Stimulated activated CD4-positive, alpha-beta T cell treated with anti-CD3 and anti-CD28 coated beads, TNF-alpha, amount 100 ng/mL, for 4 hours (primary cell): ENCODE measurements at regions not wholly inside any gene's neighbourhood (a gene's known extent, or its start where the extent isn't known, plus 50 kb on each side); places are given as distances from the start of the nearest gene placed in this dataset.

Experiments
- DNase-seq, 3 experiments: peaks; one replicate each; pipeline ENCODE4 v3.0.0-alpha.2; 2020; ENCODE audit warnings: low read depth in 3 of 3

DNA sequence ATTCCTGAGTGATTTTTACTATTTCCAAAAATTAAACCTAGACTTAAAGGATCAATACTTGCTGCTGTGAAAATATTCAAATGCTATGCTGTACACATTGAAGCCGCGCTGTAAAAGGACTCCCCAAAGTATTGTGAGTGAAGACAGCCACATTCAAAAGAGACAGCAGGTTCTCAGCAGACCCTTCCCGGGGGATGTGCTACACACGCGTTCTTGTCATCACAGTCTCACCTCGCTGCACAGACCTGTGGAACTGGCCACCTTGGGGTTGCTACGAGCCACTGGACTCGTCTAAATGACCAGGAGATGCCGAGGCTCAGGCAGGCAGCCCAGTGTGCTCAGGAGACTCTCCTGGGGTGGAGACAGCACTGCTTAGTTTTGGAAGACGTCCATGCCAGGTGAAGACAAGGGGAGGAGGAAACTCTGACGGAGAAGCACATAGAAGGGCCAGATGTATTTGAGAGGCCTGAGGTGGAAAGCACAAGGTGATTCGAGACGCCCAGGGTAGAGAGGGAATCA is 367.7 kb upstream of the SHH start:
- DNase-seq = no peak

GRCh38 chr7:156178857-156179256 is 366.6 kb upstream of the SHH start:
- DNase-seq = no peak

DNA sequence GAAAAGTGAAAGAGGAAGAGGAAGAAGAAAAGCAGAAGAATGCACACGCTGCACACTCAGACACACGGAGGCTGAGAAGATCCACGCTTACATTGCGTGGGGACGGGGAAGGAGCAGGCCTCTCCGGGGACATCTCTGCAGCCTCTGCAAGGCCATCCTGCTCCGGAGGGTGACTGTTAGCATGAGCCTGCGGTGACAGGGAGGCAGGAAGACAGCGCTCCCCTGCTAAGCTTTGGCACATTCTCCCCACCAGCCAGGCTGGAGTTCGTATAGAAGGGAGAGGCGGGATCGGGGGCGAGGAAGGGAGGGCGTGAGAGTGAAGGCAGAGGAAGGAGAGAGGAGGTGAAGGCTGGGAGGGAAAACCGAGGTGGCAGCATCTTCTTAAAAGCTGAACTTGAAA is 366.0 kb upstream of the SHH start:
- DNase-seq = no peak

GRCh38 chr7:156177422-156178055 is 365.3 kb upstream of the SHH start:
- no peak for DNase-seq

DNA sequence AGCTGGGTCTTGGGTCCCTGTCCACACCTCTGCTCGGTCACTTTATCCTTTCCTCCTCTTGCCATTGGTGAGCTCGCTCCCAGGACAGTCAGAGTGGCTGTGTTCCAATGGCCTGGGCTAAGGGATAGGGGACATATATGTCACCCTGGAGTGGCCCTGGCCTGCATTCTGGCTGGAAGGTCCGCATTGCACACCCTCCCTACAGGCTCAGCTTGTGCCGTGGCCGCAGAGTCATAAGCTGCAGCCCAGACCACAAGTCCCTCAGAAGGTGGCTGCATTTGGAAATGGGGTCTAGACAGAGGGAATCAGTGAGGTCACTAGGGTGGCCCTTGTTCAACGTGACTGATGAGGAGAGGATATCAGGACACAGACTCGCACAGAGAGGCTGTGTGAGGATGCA is 363.8 kb upstream of the SHH start:
- DNase-seq = no peak

DNA sequence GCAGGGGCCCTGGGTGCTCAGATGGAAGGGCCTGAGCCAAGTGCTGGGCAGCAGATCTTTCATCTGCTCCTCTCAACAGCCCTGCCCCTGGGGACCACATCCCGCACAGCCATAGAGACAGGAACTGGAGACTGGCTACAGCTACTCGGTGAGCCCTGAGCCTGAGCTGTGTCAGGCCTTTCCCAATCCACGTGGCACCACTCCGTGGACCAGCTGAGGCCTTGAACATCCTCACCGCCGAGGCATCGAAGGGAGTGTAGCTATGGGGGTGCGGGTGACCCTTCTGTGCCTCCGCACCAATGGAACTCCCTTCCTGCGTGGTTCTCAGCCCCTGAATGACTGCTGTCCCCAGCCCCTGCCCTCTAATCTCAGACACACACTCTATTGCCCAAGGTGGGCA is 362.7 kb upstream of the SHH start:
- no peak for DNase-seq

DNA sequence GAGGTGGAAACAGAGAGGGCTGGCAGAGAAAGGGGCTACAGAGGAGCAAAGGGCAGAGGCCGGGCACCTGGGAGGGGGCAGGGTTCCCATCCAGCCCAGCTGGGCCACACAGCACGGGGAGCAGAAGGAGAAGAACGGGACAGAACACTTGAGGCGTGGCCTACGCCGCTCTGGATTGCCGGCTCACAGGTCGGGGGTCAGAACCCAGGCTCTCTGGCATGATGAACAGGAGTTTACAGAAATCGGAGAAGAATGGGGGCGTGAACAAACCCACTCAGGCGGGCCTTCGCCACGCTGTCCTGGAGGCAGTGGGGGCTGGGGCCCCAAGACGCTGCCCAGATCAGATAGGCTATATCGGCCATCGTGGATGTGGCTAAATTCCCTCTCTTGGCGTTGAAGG is 362.2 kb upstream of the SHH start:
- no peak for DNase-seq

DNA sequence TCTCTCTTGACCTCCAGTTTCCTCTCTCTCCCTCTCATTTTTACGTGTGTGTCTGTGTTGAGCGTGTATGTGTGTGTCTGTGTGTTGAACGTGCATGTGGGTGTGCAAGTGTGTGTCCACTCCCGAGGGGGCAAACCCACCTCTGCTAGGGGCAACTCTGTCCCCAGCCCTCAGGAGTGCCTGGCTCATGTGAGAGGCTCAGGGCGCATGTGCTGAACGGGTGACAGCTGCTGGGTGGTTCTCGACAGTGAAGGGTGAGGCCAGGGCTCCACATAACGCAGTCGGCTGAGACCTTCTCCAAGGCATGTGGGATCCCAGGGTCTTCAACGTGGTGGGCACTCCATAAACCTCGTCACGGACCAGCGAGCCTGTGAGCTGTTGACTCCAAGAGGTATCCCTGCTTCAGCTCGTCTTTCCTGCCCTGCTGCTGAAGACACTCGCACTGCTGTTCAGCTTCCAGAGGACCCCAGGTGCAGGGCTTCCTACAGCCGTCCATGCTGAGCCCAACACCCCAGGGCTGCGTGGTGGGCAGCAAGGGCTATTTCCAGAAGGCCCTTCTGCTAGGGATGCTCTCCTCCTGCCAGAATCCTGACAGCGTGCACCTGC is 361.6 kb upstream of the SHH start:
- no peak for DNase-seq

- DNase-seq = no peak
Measured at GRCh38 chr7:156173346-156173745, 361.1 kb upstream of the SHH start.

DNA sequence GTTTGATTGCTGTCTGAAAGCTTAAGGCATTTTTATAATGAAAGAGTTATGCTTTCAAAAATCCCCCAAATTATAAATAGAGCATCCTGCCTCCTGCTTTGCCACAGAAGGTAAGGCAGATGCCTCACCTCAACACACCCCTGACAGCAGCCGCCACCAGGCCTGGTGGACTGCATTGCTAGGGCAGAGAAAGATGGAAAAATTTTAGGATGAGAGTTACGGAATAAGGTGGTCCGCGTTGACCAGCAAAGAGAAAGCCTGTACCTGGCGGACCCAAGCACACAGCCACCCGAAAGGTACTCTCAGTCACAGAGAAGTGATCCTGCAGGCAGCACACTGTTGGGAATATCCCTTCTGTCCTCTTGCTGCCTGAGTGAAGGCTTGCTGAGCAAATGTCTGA is 360.4 kb upstream of the SHH start:
- no peak for DNase-seq

DNA sequence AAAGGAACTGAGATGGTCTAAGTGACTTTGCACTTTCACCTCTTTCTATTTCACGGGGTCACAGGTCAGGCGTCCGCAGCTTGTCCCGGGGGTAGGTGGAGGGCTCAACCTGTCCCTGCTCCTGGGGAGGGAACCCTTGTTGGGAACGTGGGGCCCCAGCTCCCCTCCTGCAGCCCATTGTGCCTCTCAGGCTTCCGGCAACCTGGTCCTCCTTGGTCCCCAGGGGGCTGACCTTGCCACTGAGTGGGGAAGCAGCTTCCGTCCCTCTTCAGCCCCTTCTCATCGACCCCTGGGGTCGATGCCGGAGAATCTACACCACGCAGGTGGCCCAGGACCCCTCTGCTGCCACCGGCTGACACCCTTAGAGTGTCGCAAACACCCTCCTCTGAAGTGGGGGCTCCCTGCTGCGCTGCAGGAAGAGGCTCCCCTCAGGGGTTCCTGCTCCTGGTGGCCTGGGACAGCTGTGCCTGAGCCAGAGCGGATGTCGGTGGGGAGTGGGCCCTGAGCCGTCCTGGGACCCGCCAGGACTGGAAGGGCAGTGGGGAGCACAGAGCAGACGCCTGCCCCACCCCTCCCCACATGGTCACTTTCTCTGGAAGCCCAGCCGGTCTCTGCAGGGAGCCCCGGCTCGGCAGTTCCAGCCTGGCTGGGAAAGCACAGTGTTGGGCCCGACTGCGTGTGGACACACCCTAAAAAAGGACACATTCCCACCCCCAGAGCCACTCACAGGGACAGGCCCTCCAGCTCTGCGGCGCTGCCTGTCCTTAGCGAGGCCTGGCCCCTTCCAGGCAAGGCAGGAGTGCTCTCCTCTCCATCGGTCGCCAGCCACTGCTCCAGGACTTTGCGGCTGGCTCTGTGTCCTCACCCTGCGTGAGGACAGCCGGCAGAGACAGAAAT is 357.5 kb upstream of the SHH start:
- DNase-seq = no peak

- no peak for DNase-seq
Measured at GRCh38 chr7:156168434-156168833, 356.2 kb upstream of the SHH start.

DNA sequence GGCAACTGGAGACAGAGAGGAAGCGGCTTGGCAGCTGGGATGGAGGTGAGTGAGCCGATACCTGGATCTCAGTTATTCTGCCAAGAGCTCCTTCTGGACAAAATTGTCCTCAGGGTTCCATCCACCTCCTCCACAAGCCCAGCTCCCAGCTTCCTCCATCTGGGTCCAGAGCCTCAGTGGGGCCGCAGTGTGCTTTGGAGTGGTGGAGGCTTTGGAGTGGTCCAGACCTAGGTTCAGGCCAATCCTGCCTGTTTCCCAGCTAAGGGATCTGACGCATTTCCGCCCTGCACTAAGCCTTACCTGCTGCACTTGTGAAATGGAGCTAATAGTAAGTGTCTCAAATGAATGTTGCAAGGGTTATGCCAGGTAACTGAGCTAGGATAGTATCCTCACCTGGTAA is 355.7 kb upstream of the SHH start:
- DNase-seq = no peak

DNA sequence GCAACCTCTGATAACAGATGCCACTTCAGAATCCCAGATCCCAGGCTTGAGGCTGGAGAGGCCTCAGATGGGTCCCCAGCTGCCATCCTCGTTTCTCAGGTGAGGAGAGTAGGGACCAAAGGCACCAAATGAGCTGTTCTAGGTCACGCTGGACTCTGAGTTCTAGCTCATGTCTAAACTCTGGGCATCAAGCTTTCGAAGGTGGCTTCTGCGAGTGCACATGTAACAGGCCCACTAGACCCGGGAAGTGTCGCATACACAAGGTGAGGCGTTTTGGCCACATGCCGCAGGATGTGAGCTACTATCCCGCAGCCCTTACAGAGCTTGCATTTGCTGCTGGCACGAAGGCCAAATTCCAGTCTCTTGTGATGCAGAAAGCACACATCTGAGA is 355.1 kb upstream of the SHH start:
- DNase-seq = no peak

DNA sequence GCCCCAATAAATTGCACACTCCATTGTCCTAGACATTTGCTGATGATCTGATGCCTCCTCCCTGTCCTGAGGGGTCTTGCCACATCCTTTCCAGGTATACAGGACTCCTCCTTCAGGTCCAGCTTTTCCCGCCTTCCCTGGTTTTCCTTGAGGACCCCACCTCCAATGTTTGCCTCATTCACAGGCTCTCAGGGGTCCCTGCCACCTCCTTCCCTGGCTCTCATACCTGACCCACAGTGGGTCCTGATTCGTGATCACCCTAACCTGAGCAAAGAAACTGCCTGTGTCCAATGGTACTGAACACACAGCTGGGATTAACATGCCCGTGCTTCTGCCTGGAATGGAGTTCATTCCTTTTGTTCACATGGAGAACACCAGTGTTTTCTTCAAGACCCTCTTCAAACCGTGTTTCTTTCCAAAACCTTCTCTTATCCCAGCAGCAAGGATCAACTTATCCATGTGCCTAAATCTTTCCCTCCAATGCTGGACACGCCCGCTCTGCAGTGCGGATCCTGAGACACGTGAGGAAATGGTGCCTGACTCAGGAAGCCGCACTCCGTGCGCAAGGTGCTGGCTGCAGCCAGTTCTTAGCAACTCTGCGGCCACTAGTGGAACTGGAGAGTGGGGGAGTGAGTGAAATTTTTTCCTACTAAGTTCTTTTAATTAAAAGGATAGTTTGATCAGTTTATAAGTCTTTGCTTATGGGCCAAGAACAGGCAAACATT is 354.6 kb upstream of the SHH start:
- no peak for DNase-seq

DNA sequence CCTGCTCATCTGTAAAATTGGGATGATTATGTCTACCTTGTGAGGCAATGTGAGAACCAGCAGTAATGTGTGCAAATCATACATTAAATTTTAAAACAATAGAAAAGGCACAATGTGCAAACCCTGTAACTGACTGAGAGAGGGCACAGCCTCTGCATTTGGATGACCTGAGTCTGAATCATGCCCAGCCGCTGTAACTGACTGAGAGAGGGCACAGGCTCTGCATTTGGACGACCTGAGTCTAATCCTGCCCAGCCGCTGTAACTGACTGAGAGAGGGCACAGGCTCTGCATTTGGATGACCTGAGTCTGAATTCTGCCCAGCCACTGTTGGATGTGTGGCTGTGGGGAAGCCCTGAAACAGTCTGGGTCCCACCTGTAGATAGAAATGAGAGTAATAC is 351.5 kb upstream of the SHH start:
- no peak for DNase-seq

- no peak for DNase-seq
Measured at GRCh38 chr7:156162451-156162850, 350.2 kb upstream of the SHH start.

GRCh38 chr7:156160811-156161210 is 348.5 kb upstream of the SHH start:
- DNase-seq = no peak

GRCh38 chr7:156158693-156159092 is 346.4 kb upstream of the SHH start:
- no peak for DNase-seq

DNA sequence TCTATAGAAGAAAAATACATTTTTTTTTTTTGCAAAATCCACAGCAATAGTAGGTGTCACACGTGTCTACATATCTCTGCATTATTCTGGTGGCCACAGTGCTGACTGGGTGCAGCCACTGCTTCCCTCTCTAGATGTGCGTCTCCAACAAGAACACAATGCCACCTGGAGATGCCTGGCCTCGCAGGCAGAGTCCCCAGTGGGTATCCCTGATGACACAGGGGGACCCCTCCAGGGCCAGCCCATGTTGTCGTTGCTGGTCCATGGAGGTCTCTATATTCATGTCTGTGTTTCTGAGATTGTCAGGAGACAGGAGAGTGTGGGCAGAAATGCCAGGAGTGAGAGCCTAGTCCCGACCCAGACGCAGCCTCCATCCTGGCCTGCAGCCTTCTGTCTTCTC is 345.9 kb upstream of the SHH start:
- DNase-seq = no peak

DNA sequence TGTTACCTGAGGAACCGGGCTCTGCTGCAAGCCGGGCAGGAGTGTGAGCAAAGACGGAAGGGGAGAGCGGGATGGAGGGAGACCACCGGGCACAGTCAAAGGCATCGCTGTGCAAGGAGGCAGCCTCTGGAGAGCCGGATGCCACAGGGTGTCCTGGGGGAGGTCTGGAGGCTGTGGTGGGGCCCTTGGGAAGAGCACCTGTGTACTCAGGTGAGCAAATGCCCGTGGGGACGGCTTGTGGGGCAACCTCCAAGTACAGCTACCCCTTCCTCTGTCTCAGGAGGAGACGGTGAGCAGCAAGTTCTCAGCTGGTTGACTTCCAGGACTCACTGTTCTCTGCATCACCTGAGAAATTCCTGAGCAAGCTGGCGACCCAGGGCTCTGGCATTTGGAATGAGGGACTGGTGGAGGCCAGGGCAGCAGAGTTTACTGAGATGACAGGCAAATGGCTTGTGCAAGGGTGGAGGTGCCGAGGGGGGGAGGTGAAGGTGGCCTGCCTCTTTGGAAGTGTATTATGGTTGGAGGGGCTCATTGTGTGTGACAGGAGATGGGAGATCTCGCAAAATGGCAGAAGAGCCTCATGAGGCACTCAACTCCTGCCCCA is 345.2 kb upstream of the SHH start:
- no peak for DNase-seq
